ENCODE measurements at regions not wholly inside any gene's neighbourhood (a gene's known extent, or its start where the extent isn't known, plus 50 kb on each side); places are given as distances from the start of the nearest gene placed in this dataset.

DNA sequence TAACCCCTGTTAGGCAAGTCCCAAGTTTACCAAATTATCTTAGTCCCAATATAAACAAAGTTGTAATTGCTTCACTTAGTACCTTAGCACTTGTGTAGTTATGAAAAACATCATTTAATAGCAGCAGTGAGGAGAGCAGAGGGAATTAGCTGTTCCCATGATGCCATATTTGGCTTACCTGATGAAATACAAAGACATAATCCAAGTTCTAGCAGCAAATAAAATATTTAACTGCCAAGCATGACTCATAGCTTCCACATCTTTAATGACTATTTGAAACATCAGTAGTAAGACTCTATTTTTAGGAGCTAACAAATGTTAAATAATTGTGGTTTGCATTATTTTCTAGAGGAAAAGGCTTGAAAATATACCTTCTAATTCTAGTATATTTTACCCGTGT lies 94.0 kb upstream of the MCHR2 start:
- DNase-seq = no peak

- DNase-seq = no peak
Observed at GRCh38 chr6:100084991-100085364, 91.0 kb upstream of the MCHR2 start.

- no peak for DNase-seq
Observed at GRCh38 chr6:100084316-100084990, 90.4 kb upstream of the MCHR2 start.

GRCh38 chr6:100078509-100078908 lies 84.5 kb upstream of the MCHR2 start:
- peak in 1 of 5 experiments; percentile 30 for DNase-seq

GRCh38 chr6:100065348-100065747 lies 71.3 kb upstream of the MCHR2 start:
- DNase-seq = no peak

- DNase-seq = no peak
Observed at GRCh38 chr6:100062621-100063020, 68.6 kb upstream of the MCHR2 start.

DNA sequence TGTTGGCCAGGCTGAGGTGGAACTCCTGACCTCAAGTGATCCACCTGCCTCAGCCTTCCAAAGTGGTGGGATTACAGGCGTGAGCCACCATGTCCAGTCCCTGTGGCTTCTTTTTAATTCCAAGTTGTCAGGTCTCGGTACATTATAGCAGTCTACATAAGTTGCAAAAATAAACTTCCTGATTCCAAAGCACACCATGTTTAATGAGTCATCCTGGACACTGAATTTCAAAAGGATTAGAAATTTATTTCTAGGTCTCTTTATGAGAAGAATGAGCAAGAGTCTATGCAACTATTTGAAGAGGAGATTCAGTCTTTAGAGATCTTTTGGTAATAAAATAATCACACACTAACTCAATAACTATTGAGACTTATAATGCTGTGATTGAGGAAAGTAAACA lies 63.9 kb upstream of the MCHR2 start:
- no peak for DNase-seq

DNA sequence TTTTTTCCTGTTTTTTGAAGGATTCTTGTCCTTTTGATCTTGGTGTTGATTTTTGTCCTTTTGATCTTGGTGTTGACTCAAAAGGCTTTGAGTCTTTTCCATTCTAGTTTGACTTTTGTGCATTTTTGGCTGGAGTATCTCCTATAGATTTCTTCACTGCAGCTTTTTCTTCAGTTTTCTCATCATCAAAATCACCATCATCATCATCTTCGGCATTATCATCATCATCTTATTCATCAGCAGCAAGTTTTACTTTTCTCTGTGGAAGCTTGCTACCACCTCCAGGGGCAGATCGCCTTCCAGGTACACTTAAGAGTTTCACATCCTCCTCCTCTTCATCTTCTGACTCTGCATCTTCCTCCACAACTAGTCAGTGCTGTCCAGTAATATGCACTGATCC lies 56.5 kb upstream of the MCHR2 start:
- DNase-seq = no peak

DNA sequence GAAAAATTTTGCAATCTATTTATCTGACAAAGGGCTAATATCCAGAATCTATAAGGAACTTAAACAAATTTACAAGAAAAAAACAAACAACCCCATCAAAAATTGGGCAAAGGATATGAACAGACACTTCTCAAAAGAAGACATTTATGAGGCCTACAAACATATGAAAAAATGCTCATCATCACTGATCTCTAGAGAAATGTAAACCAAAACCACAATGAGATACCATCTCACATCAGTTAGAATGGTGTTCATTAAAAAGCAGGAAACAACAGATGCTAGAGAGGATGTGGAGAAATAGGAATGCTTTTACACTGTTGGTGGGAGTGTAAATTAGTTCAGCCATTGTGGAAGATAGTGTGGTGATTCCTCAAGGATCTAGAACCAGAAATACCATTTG lies 49.9 kb upstream of the MCHR2 start:
- DNase-seq = peak in 1 of 5 experiments; percentile 68

Measured in T-helper 2 cell (primary cell).